SK-N-SH (cell line): ENCODE measurements at regions not wholly inside any gene's neighbourhood (a gene's known extent, or its start where the extent isn't known, plus 50 kb on each side); places are given as distances from the start of the nearest gene placed in this dataset.
A peak's percentile ranks its signal among the peaks of the same experiment; 100 is the strongest.

Experiments
- CTCF ChIA-PET: fragments of 300-600, 350-600 bp; formaldehyde crosslinking; extraction: SDS; loops from one replicate; lab custom pipeline; 2021; lab: Yijun Ruan, JAX
- POLR2A ChIA-PET: fragments of 350-600 bp; sonication (Branson Sonifier 250); formaldehyde crosslinking; extraction: SDS; loops from one replicate; lab custom pipeline; 2020; ENCODE audit warnings: antibody characterized with exemption, inconsistent platforms; lab: Yijun Ruan, JAX
- DNase-seq: peaks from one replicate; pipeline ENCODE4 v3.0.0; 2012
- H2AFZ ChIP-seq: fragments of 200-600 bp; sonication (generic); 2 replicates; pipeline ENCODE4 v1.8.1; 2016; ENCODE audit warnings: antibody characterized with exemption, mild to moderate bottlenecking, low read depth
- H3F3A ChIP-seq: fragments of 200-600 bp; sonication (generic); replicated peaks from 2 replicates; pipeline ENCODE3; 2016; ENCODE audit warnings: antibody characterized with exemption, mild to moderate bottlenecking; ENCODE audit not compliant: insufficient read depth
- H3K27ac ChIP-seq, 2 experiments: fragments of 200-500 bp in 1 of 2; fragments of 200-600 bp in 1 of 2; sonication (Bioruptor generic) in 1 of 2; sonication (generic), shearing (Covaris generic) in 1 of 2; 2 replicates each; pipeline versions ENCODE4 v1.5.1 to v1.6.1; 2014 to 2016; ENCODE audit warnings: low read depth in 2 of 2, inconsistent platforms in 1 of 2, low read length in 1 of 2, mild to moderate bottlenecking in 1 of 2, mixed read lengths in 1 of 2
- H3K27me3 ChIP-seq: fragments of 200-600 bp; sonication (generic), shearing (Covaris generic); 2 replicates; pipeline ENCODE4 v1.6.1; 2016; ENCODE audit warnings: mixed run types; ENCODE audit not compliant: insufficient read depth
- H3K36me3 ChIP-seq, 2 experiments: fragments of 200-500 bp in 1 of 2; fragments of 200-600 bp in 1 of 2; sonication (Bioruptor generic) in 1 of 2; sonication (generic) in 1 of 2; replicated peaks in 1 of 2; 2 replicates each; pipeline versions ENCODE3 to v1.5.1; 2014 to 2016; ENCODE audit warnings: low read length in 1 of 2, mild to moderate bottlenecking in 1 of 2; ENCODE audit not compliant: insufficient read depth in 2 of 2, control insufficient read depth in 1 of 2
- H3K4me1 ChIP-seq, 2 experiments: fragments of 200-500 bp in 1 of 2; fragments of 200-600 bp in 1 of 2; sonication (Bioruptor generic) in 1 of 2; sonication (generic), shearing (Covaris generic) in 1 of 2; 2 replicates each; pipeline versions ENCODE4 v1.5.1 to v1.6.1; 2014 to 2016; ENCODE audit warnings: low read depth in 1 of 2, low read length in 1 of 2, mixed run types in 1 of 2; ENCODE audit not compliant: insufficient read depth in 2 of 2, control insufficient read depth in 1 of 2
- H3K4me2 ChIP-seq: fragments of 200-600 bp; sonication (generic), shearing (Covaris generic); 2 replicates; pipeline ENCODE4 v1.6.1; 2017; ENCODE audit warnings: mixed run types
- H3K4me3 ChIP-seq, 2 experiments: fragments of 200-500 bp in 1 of 2; fragments of 200-600 bp in 1 of 2; sonication (Bioruptor generic) in 1 of 2; sonication (generic), shearing (Covaris generic) in 1 of 2; 2 replicates each; pipeline versions ENCODE4 v1.5.1 to v1.8.1; 2014 to 2016; ENCODE audit warnings: low read depth in 2 of 2, inconsistent platforms in 1 of 2, low read length in 1 of 2, mild to moderate bottlenecking in 1 of 2, mixed read lengths in 1 of 2, moderate library complexity in 1 of 2
- H3K79me2 ChIP-seq: fragments of 200-600 bp; sonication (generic); 2 replicates; pipeline ENCODE4 v1.8.1; 2017; ENCODE audit warnings: mild to moderate bottlenecking; ENCODE audit not compliant: insufficient read depth
- H3K9ac ChIP-seq: fragments of 200-600 bp; sonication (generic); 2 replicates; pipeline ENCODE4 v1.6.1; 2017; ENCODE audit warnings: mixed run types
- H3K9me2 ChIP-seq: fragments of 200-600 bp; sonication (generic); 2 replicates; pipeline ENCODE4 v1.6.1; 2017; ENCODE audit warnings: mixed run types
- H3K9me3 ChIP-seq: fragments of 200-600 bp; sonication (generic); 2 replicates; pipeline ENCODE4 v1.6.1; 2017; ENCODE audit warnings: mixed run types, mild to moderate bottlenecking, moderate library complexity
- H4K20me1 ChIP-seq: fragments of 200-600 bp; sonication (generic); 2 replicates; pipeline ENCODE4 v1.6.1; 2017; ENCODE audit warnings: mild to moderate bottlenecking, mixed run types; ENCODE audit not compliant: insufficient read depth
- CHD2 ChIP-seq: fragments of 150-350 bp; IDR thresholded peaks from 2 replicates; pipeline ENCODE4 v1.6.1; 2018; ENCODE audit warnings: low read length; ENCODE audit not compliant: partially characterized antibody
- CTCF ChIP-seq: fragments of 200-600 bp; sonication (generic); IDR thresholded peaks from 2 replicates; pipeline ENCODE4 v1.6.1; 2017; ENCODE audit warnings: antibody characterized with exemption, mild to moderate bottlenecking, moderate library complexity
- ELF1 ChIP-seq: IDR thresholded peaks from 2 replicates; pipeline ENCODE4 v1.4.0; 2012
- EP300 ChIP-seq, 2 experiments: IDR thresholded peaks; 2 replicates each; pipeline versions ENCODE4 v1.4.0 to v1.6.1; 2012; ENCODE audit warnings: borderline replicate concordance in 1 of 2, low read depth in 1 of 2, low read length in 1 of 2
- EZH2phosphoT487 ChIP-seq: fragments of 200-600 bp; sonication (generic); IDR thresholded peaks from 2 replicates; pipeline ENCODE4 v1.6.1; 2017; ENCODE audit warnings: low read depth, mixed run types, mild to moderate bottlenecking, antibody characterized with exemption, moderate library complexity, borderline replicate concordance
- FOSL2 ChIP-seq: IDR thresholded peaks from 2 replicates; pipeline ENCODE4 v1.4.0; 2012; ENCODE audit warnings: low read depth, mild to moderate bottlenecking, moderate library complexity, borderline replicate concordance
- FOXJ3 ChIP-seq: sonication (generic); formaldehyde crosslinking; IDR thresholded peaks from 2 replicates; pipeline ENCODE4 v1.5.1; 2020; ENCODE audit warnings: mild to moderate bottlenecking, missing genetic modification reagents
- FOXM1 ChIP-seq: IDR thresholded peaks from 2 replicates; pipeline ENCODE4 v1.4.0; 2012; ENCODE audit warnings: low read depth, mild to moderate bottlenecking
- GABPA ChIP-seq: IDR thresholded peaks from 2 replicates; pipeline ENCODE4 v1.4.0; 2012; ENCODE audit warnings: low read depth, mild to moderate bottlenecking
- GATA2 ChIP-seq: sonication (generic); formaldehyde crosslinking; IDR thresholded peaks from 2 replicates; pipeline ENCODE4 v1.5.0; 2020; ENCODE audit warnings: mild to moderate bottlenecking, missing genetic modification reagents
- IRF3 ChIP-seq: fragments of 150-350 bp; IDR thresholded peaks from 2 replicates; pipeline ENCODE4 v1.6.1; 2016; ENCODE audit warnings: mild to moderate bottlenecking, low read depth, low read length
- MAX ChIP-seq: IDR thresholded peaks from 2 replicates; pipeline ENCODE4 v1.4.0; 2012; ENCODE audit warnings: low read depth
- MXI1 ChIP-seq: IDR thresholded peaks from 2 replicates; pipeline ENCODE4 v1.6.1; 2012; ENCODE audit warnings: mild to moderate bottlenecking, low read depth, low read length, improper control_type of control experiment
- NFIC ChIP-seq: IDR thresholded peaks from 2 replicates; pipeline ENCODE4 v1.4.0; 2012; ENCODE audit warnings: borderline replicate concordance
- NRF1 ChIP-seq: IDR thresholded peaks from 2 replicates; pipeline ENCODE4 v1.6.1; 2012; ENCODE audit warnings: low read depth, mild to moderate bottlenecking, low read length
- PBX3 ChIP-seq: IDR thresholded peaks from 2 replicates; pipeline ENCODE4; 2012
- POLR2AphosphoS5 ChIP-seq: IDR thresholded peaks from 2 replicates; pipeline ENCODE4 v1.6.1; 2012; ENCODE audit warnings: low read depth, low read length
- RAD21 ChIP-seq: IDR thresholded peaks from 2 replicates; pipeline ENCODE4 v1.6.1; 2012; ENCODE audit warnings: mild to moderate bottlenecking, low read length
- RCOR1 ChIP-seq: fragments of 150-350 bp; IDR thresholded peaks from 2 replicates; pipeline ENCODE4 v1.6.1; 2017; ENCODE audit warnings: antibody characterized with exemption, low read length
- RFX5 ChIP-seq: IDR thresholded peaks from 2 replicates; pipeline ENCODE4 v1.6.1; 2012; ENCODE audit warnings: mild to moderate bottlenecking, improper control_type of control experiment, low read length
- RXRA ChIP-seq: IDR thresholded peaks from 2 replicates; pipeline ENCODE4 v1.4.0; 2012; ENCODE audit warnings: low read depth, mild to moderate bottlenecking, borderline replicate concordance
- SIN3A ChIP-seq: IDR thresholded peaks from 2 replicates; pipeline ENCODE4 v1.6.1; 2012; ENCODE audit warnings: low read depth, mild to moderate bottlenecking, low read length, moderate library complexity, borderline replicate concordance
- TCF12 ChIP-seq: IDR thresholded peaks from 2 replicates; pipeline ENCODE4 v1.4.0; 2012
- YY1 ChIP-seq: IDR thresholded peaks from 2 replicates; pipeline ENCODE4 v1.4.0; 2012; ENCODE audit warnings: low read depth, mild to moderate bottlenecking
- WGBS: methylation state at CpG from one replicate; pipeline ENCODE4 v1.1.6; 2017; ENCODE audit warnings: low lambda C conversion rate; 5-methylcytosine and 5-hydroxymethylcytosine counted together

GRCh38 chr5:125478599-125478998, 732.2 kb upstream of the ZNF608 start:
- ChIA-PET POLR2A (no interaction called here), CTCF (no interaction called here)
- Histone ChIP-seq H3K27me3 (no peaks in the 10 kb centered on the region), H2AFZ (no peak overlapping the region), H3K36me3 (no peaks in the 10 kb centered on the region), H3K4me2 (no peak overlapping the region), H3K4me1 (peaks cover 0 to 35% of the 10 kb centered on the region in 2 experiments; a peak in 3 of 4 replicates), H3K9me3 (no peaks in the 10 kb centered on the region), H3K9me2 (no peaks in the 10 kb centered on the region), H3K79me2 (no peaks in the 10 kb centered on the region), H3F3A (peaks cover 3% of the 10 kb centered on the region), H3K4me3 (no peak overlapping the region), H3K9ac (no peak overlapping the region), H3K27ac (no peak overlapping the region), H4K20me1 (no peaks in the 10 kb centered on the region)
- TF ChIP-seq PBX3 (peak; percentile 27; the same call in 1 of the 2 replicates), IRF3 (no peak), FOXM1 (no peak), NFIC (no peak), RCOR1 (no peak), FOSL2 (no peak), TCF12 (peak; percentile 38; the same call in 1 of the 2 replicates), MAX (no peak), NRF1 (no peak), GABPA (no peak), SIN3A (no peak), FOXJ3 (no peak)
- WGBS: 100% methylated on average over 4 of the region's 4 CpGs
- DNase-seq: no peak

GRCh38 chr5:125480911-125481310, 734.5 kb upstream of the ZNF608 start:
- H3K9ac ChIP-seq: no peak overlapping the region
- H3K27me3 ChIP-seq: no peaks in the 10 kb centered on the region
- H3K36me3 ChIP-seq: no peaks in the 10 kb centered on the region
- H4K20me1 ChIP-seq: peaks cover 7% of the 10 kb centered on the region; the same call in 1 of the 2 replicates
- no peak overlapping the region for H3K4me2 ChIP-seq
- 53% methylated on average over 5 of the region's 5 CpGs for WGBS
- H3K4me3 ChIP-seq: no peak overlapping the region
- DNase-seq: peak; percentile 38
- peaks cover 24% of the 10 kb centered on the region for H3F3A ChIP-seq
- H3K9me3 ChIP-seq: no peaks in the 10 kb centered on the region
- POLR2A ChIA-PET: interaction anchor here (1.4 to 1.9 kb wide), 3 partner anchors 71 to 153 kb away, joined by 3 to 26 read pairs (median 4); no protein-coding TSS in a partner anchor
- CTCF ChIA-PET: interaction anchor here (1.0 to 1.2 kb wide), 2 partner anchors 69 to 130 kb away, joined by 3 read pairs; no protein-coding TSS in a partner anchor
- no peaks in the 10 kb centered on the region for H3K79me2 ChIP-seq
- no peak overlapping the region for H2AFZ ChIP-seq
- peaks cover 14 to 54% of the 10 kb centered on the region in 2 experiments; a peak in 3 of 4 replicates for H3K4me1 ChIP-seq
- no peaks in the 10 kb centered on the region for H3K9me2 ChIP-seq
- H3K27ac ChIP-seq: peak overlapping the region in 1 of 2 experiments; percentile 99; a peak in 2 of 4 replicates
- TF ChIP-seq EZH2phosphoT487 (no peak), RAD21 (no peak), GATA2 (CRISPR knock-in tag) (peak; percentile 82), RCOR1 (peak; percentile 89), POLR2AphosphoS5 (peak; percentile 54; the same call in 1 of the 2 replicates), CTCF (no peak), ELF1 (no peak), FOSL2 (no peak), EP300 (IDR thresholded peaks at IDR 0.05; ENCODE audit: borderline replicate concordance in 1 of 2, low read depth in 1 of 2, low read length in 1 of 2) (peak; percentile 47 to 98; a peak in 3 of 4 replicates), PBX3 (peak; percentile 77), NRF1 (no peak), RXRA (no peak), NFIC (peak; percentile 29; the same call in 1 of the 2 replicates), CHD2 (peak; percentile 61), RFX5 (no peak), MXI1 (peak; percentile 40; the same call in 1 of the 2 replicates), TCF12 (peak; percentile 89), YY1 (no peak)
